ENCODE measurements at regions not wholly inside any gene's neighbourhood (a gene's known extent, or its start where the extent isn't known, plus 50 kb on each side); places are given as distances from the start of the nearest gene placed in this dataset.

GRCh38 chr5:57734296-57734695, 251.7 kb upstream of the ACTBL2 start:
- DNase-seq (ENCODE audit: insufficient read length, low spot score) (no peak), FAIRE-seq (no peak)
- TF ChIP-seq PAX5 (IDR thresholded peaks at IDR 0.05; ENCODE audit: insufficient read depth, low read length, severe bottlenecking) (no peak), POU2F2 (IDR thresholded peaks at IDR 0.05; ENCODE audit: low read depth, low read length) (no peak), POLR2AphosphoS5 (IDR thresholded peaks at IDR 0.05; ENCODE audit: low read depth, low read length) (no peak), SPI1 (IDR thresholded peaks at IDR 0.05; ENCODE audit: low read depth, low read length) (no peak)

GRCh38 chr5:57727591-57727990, 245.0 kb upstream of the ACTBL2 start:
- DNase-seq (ENCODE audit: insufficient read length, low spot score), result no peak
- no peak for FAIRE-seq
- TF ChIP-seq TAF1 (IDR thresholded peaks at IDR 0.05; ENCODE audit: low read depth, low read length), result no peak
- TF ChIP-seq POLR2AphosphoS5 (IDR thresholded peaks at IDR 0.05; ENCODE audit: low read depth, low read length), result no peak
- TF ChIP-seq POU2F2 (IDR thresholded peaks at IDR 0.05; ENCODE audit: low read depth, low read length), result no peak
- no peak for TF ChIP-seq POLR2A (IDR thresholded peaks at IDR 0.05; ENCODE audit: low read depth, low read length)
- TF ChIP-seq PAX5 (IDR thresholded peaks at IDR 0.05; ENCODE audit: insufficient read depth, low read length, severe bottlenecking), result no peak
- no peak for TF ChIP-seq SPI1 (IDR thresholded peaks at IDR 0.05; ENCODE audit: low read depth, low read length)

- DNase-seq (ENCODE audit: insufficient read length, low spot score) (no peak), FAIRE-seq (no peak)
- TF ChIP-seq POU2F2 (IDR thresholded peaks at IDR 0.05; ENCODE audit: low read depth, low read length) (no peak), POLR2A (IDR thresholded peaks at IDR 0.05; ENCODE audit: low read depth, low read length) (no peak), PAX5 (IDR thresholded peaks at IDR 0.05; ENCODE audit: insufficient read depth, low read length, severe bottlenecking) (no peak), SPI1 (IDR thresholded peaks at IDR 0.05; ENCODE audit: low read depth, low read length) (no peak), POLR2AphosphoS5 (IDR thresholded peaks at IDR 0.05; ENCODE audit: low read depth, low read length) (no peak), TAF1 (IDR thresholded peaks at IDR 0.05; ENCODE audit: low read depth, low read length) (no peak)
Observed at GRCh38 chr5:57725658-57726504, 243.3 kb upstream of the ACTBL2 start.

GRCh38 chr5:57724836-57725235, 242.2 kb upstream of the ACTBL2 start:
- TF ChIP-seq POLR2A (IDR thresholded peaks at IDR 0.05; ENCODE audit: low read depth, low read length), result no peak
- no peak for TF ChIP-seq SPI1 (IDR thresholded peaks at IDR 0.05; ENCODE audit: low read depth, low read length)
- TF ChIP-seq TAF1 (IDR thresholded peaks at IDR 0.05; ENCODE audit: low read depth, low read length), result no peak
- TF ChIP-seq POU2F2 (IDR thresholded peaks at IDR 0.05; ENCODE audit: low read depth, low read length), result no peak
- no peak for TF ChIP-seq POLR2AphosphoS5 (IDR thresholded peaks at IDR 0.05; ENCODE audit: low read depth, low read length)
- no peak for TF ChIP-seq PAX5 (IDR thresholded peaks at IDR 0.05; ENCODE audit: insufficient read depth, low read length, severe bottlenecking)
- FAIRE-seq (no peak), DNase-seq (ENCODE audit: insufficient read length, low spot score) (no peak)

GRCh38 chr5:57721226-57721625, 238.6 kb upstream of the ACTBL2 start:
- TF ChIP-seq POLR2AphosphoS5 (IDR thresholded peaks at IDR 0.05; ENCODE audit: low read depth, low read length) (no peak), PAX5 (IDR thresholded peaks at IDR 0.05; ENCODE audit: insufficient read depth, low read length, severe bottlenecking) (no peak)
- no peak for FAIRE-seq
- no peak for DNase-seq (ENCODE audit: insufficient read length, low spot score)

- TF ChIP-seq TAF1 (IDR thresholded peaks at IDR 0.05; ENCODE audit: low read depth, low read length), result no peak
- FAIRE-seq, result no peak
- DNase-seq (ENCODE audit: insufficient read length, low spot score), result no peak
Observed at GRCh38 chr5:57720656-57721055, 238.0 kb upstream of the ACTBL2 start.

- DNase-seq (ENCODE audit: insufficient read length, low spot score) (no peak), FAIRE-seq (no peak)
- TF ChIP-seq POLR2AphosphoS5 (IDR thresholded peaks at IDR 0.05; ENCODE audit: low read depth, low read length) (no peak), SPI1 (IDR thresholded peaks at IDR 0.05; ENCODE audit: low read depth, low read length) (no peak), POU2F2 (IDR thresholded peaks at IDR 0.05; ENCODE audit: low read depth, low read length) (no peak), POLR2A (IDR thresholded peaks at IDR 0.05; ENCODE audit: low read depth, low read length) (no peak), PAX5 (IDR thresholded peaks at IDR 0.05; ENCODE audit: insufficient read depth, low read length, severe bottlenecking) (no peak), TAF1 (IDR thresholded peaks at IDR 0.05; ENCODE audit: low read depth, low read length) (no peak)
Observed at GRCh38 chr5:57719216-57719615, 236.6 kb upstream of the ACTBL2 start.

GRCh38 chr5:57718155-57718554, 235.5 kb upstream of the ACTBL2 start:
- no peak for FAIRE-seq
- no peak for TF ChIP-seq PAX5 (IDR thresholded peaks at IDR 0.05; ENCODE audit: insufficient read depth, low read length, severe bottlenecking)
- TF ChIP-seq SPI1 (IDR thresholded peaks at IDR 0.05; ENCODE audit: low read depth, low read length), result no peak
- no peak for TF ChIP-seq POLR2A (IDR thresholded peaks at IDR 0.05; ENCODE audit: low read depth, low read length)
- no peak for DNase-seq (ENCODE audit: insufficient read length, low spot score)

- TF ChIP-seq POLR2A (IDR thresholded peaks at IDR 0.05; ENCODE audit: low read depth, low read length), result no peak
- TF ChIP-seq POU2F2 (IDR thresholded peaks at IDR 0.05; ENCODE audit: low read depth, low read length), result no peak
- TF ChIP-seq TAF1 (IDR thresholded peaks at IDR 0.05; ENCODE audit: low read depth, low read length), result no peak
- TF ChIP-seq POLR2AphosphoS5 (IDR thresholded peaks at IDR 0.05; ENCODE audit: low read depth, low read length), result no peak
- no peak for TF ChIP-seq PAX5 (IDR thresholded peaks at IDR 0.05; ENCODE audit: insufficient read depth, low read length, severe bottlenecking)
- TF ChIP-seq SPI1 (IDR thresholded peaks at IDR 0.05; ENCODE audit: low read depth, low read length), result no peak
- FAIRE-seq (no peak), DNase-seq (ENCODE audit: insufficient read length, low spot score) (no peak)
Observed at GRCh38 chr5:57717555-57717954, 234.9 kb upstream of the ACTBL2 start.

- TF ChIP-seq TAF1 (IDR thresholded peaks at IDR 0.05; ENCODE audit: low read depth, low read length) (no peak), SPI1 (IDR thresholded peaks at IDR 0.05; ENCODE audit: low read depth, low read length) (no peak), POLR2AphosphoS5 (IDR thresholded peaks at IDR 0.05; ENCODE audit: low read depth, low read length) (no peak), PAX5 (IDR thresholded peaks at IDR 0.05; ENCODE audit: insufficient read depth, low read length, severe bottlenecking) (no peak), POU2F2 (IDR thresholded peaks at IDR 0.05; ENCODE audit: low read depth, low read length) (no peak), POLR2A (IDR thresholded peaks at IDR 0.05; ENCODE audit: low read depth, low read length) (no peak)
- FAIRE-seq, result no peak
- no peak for DNase-seq (ENCODE audit: insufficient read length, low spot score)
Observed at GRCh38 chr5:57716661-57717060, 234.1 kb upstream of the ACTBL2 start.
